H1 (cell line): ENCODE measurements at regions not wholly inside any gene's neighbourhood (a gene's known extent, or its start where the extent isn't known, plus 50 kb on each side); places are given as distances from the start of the nearest gene placed in this dataset.

Source experiments
- CTCF ChIA-PET: fragments of 300-600 bp; sonication (Branson Sonifier 250); formaldehyde crosslinking; loops from one replicate; lab custom pipeline; 2021; ENCODE audit not compliant: partially characterized antibody; lab: Charles Lee
- POLR2A ChIA-PET: fragments of 300-600 bp; sonication (Branson Sonifier 250); formaldehyde crosslinking; loops from one replicate; lab custom pipeline; 2021; ENCODE audit warnings: inconsistent platforms; ENCODE audit not compliant: partially characterized antibody; lab: Charles Lee
- DNase-seq, 2 experiments: peaks; one replicate each; pipeline versions ENCODE4 v3.0.0 to v3.0.0-alpha.2; 2010 to 2022; ENCODE audit warnings: low spot score in 2 of 2, low read depth in 1 of 2, mixed read lengths in 1 of 2
- FAIRE-seq: peaks from 2 replicates; lab custom pipeline; 2011; peaks lifted over from hg19 to GRCh38; lab: Jason Lieb, UNC
- H2AFZ ChIP-seq: 2 replicates; pipeline ENCODE4 v1.8.1; 2012; ENCODE audit warnings: low read length, inconsistent platforms
- H2AK5ac ChIP-seq: 2 replicates; pipeline ENCODE4 v1.6.1; 2013; ENCODE audit warnings: low read depth, low read length
- H2BK120ac ChIP-seq: replicated peaks from 2 replicates; pipeline ENCODE3; 2013; ENCODE audit warnings: low read depth, low read length, inconsistent platforms
- H2BK12ac ChIP-seq: 2 replicates; pipeline ENCODE4 v1.6.1; 2013; ENCODE audit warnings: low read depth, low read length
- H2BK15ac ChIP-seq: 2 replicates; pipeline ENCODE4 v1.6.1; 2013; ENCODE audit warnings: low read length
- H2BK20ac ChIP-seq: 2 replicates; pipeline ENCODE4 v1.6.1; 2013; ENCODE audit warnings: low read length
- H2BK5ac ChIP-seq: 2 replicates; pipeline ENCODE4 v1.6.1; 2013; ENCODE audit warnings: low read depth, low read length
- H3K14ac ChIP-seq: 2 replicates; pipeline ENCODE4 v1.6.1; 2013; ENCODE audit warnings: inconsistent platforms; ENCODE audit not compliant: insufficient read length
- H3K18ac ChIP-seq: 2 replicates; pipeline ENCODE4 v1.6.1; 2013; ENCODE audit warnings: low read length; ENCODE audit errors: extremely low read depth
- H3K23ac ChIP-seq: 2 replicates; pipeline ENCODE4 v1.6.1; 2013; ENCODE audit warnings: inconsistent platforms; ENCODE audit not compliant: insufficient read length
- H3K23me2 ChIP-seq: 2 replicates; pipeline ENCODE4 v1.6.1; 2013; ENCODE audit warnings: low read depth, low read length
- H3K27ac ChIP-seq: 2 replicates; pipeline ENCODE4 v1.6.1; 2011; ENCODE audit warnings: low read depth, low read length, inconsistent platforms
- H3K27me3 ChIP-seq, 4 experiments: replicated peaks in 1 of 4; 1 replicate in 1 of 4; 2 replicates in 3 of 4; pipeline versions ENCODE4 v1.6.1 to v1.8.1; 2011 to 2013; ENCODE audit warnings: low read length in 3 of 4, mild to moderate bottlenecking in 3 of 4, inconsistent platforms in 2 of 4, mixed read lengths in 2 of 4, moderate library complexity in 1 of 4; ENCODE audit not compliant: control insufficient read depth in 3 of 4, insufficient read depth in 3 of 4; ENCODE audit errors: extremely low read depth in 1 of 4
- H3K36me3 ChIP-seq, 4 experiments: 2 replicates each; pipeline versions ENCODE4 v1.6.1 to v1.8.1; 2011 to 2013; ENCODE audit warnings: mild to moderate bottlenecking in 4 of 4, low read length in 3 of 4, moderate library complexity in 2 of 4, control low read depth in 1 of 4, inconsistent platforms in 1 of 4; ENCODE audit not compliant: insufficient read depth in 4 of 4, control insufficient read depth in 2 of 4
- H3K4ac ChIP-seq: replicated peaks from 2 replicates; pipeline ENCODE3; 2013; ENCODE audit warnings: low read length, low read depth, mixed read lengths, inconsistent platforms; ENCODE audit not compliant: insufficient read length
- H3K4me1 ChIP-seq, 4 experiments: replicated peaks in 1 of 4; 1 replicate in 1 of 4; 2 replicates in 3 of 4; pipeline versions ENCODE4 v1.6.1 to v1.8.1; 2011 to 2013; ENCODE audit warnings: low read length in 3 of 4, inconsistent platforms in 2 of 4, mixed read lengths in 1 of 4; ENCODE audit not compliant: insufficient read depth in 4 of 4, control insufficient read depth in 3 of 4
- H3K4me2 ChIP-seq, 2 experiments: 2 replicates each; pipeline versions ENCODE4 v1.6.1 to v1.8.1; 2011 to 2013; ENCODE audit warnings: low read depth in 2 of 2, low read length in 2 of 2, control low read depth in 1 of 2, inconsistent platforms in 1 of 2, mild to moderate bottlenecking in 1 of 2; ENCODE audit not compliant: insufficient read depth in 1 of 2
- H3K4me3 ChIP-seq, 4 experiments: fragments of 200-600, 300-600 bp in 1 of 4; sonication (generic), shearing (Covaris generic), sonication (Bioruptor Twin) in 1 of 4; 2 replicates each; pipeline versions ENCODE4 v1.5.1 to v1.8.1; 2011 to 2016; ENCODE audit warnings: low read length in 4 of 4, low read depth in 3 of 4, control low read depth in 2 of 4, inconsistent platforms in 2 of 4, mild to moderate bottlenecking in 2 of 4, mixed read lengths in 1 of 4, moderate library complexity in 1 of 4; ENCODE audit not compliant: insufficient read depth in 2 of 4; ENCODE audit errors: extremely low read depth in 1 of 4
- H3K56ac ChIP-seq: replicated peaks from 2 replicates; pipeline ENCODE3; 2013; ENCODE audit warnings: low read depth, mild to moderate bottlenecking, mixed read lengths, low read length, inconsistent platforms; ENCODE audit not compliant: insufficient read length
- H3K79me1 ChIP-seq: 2 replicates; pipeline ENCODE4 v1.6.1; 2013; ENCODE audit warnings: low read depth, low read length, control low read depth
- H3K79me2 ChIP-seq, 2 experiments: 2 replicates each; pipeline versions ENCODE4 v1.6.1 to v1.8.1; 2012 to 2013; ENCODE audit warnings: low read length in 2 of 2, mild to moderate bottlenecking in 2 of 2, inconsistent platforms in 1 of 2; ENCODE audit not compliant: insufficient read depth in 2 of 2, control insufficient read depth in 1 of 2
- H3K9ac ChIP-seq, 4 experiments: replicated peaks in 1 of 4; 1 replicate in 1 of 4; 2 replicates in 3 of 4; pipeline versions ENCODE4 v1.6.1 to v1.8.1; 2011 to 2013; ENCODE audit warnings: low read depth in 3 of 4, low read length in 3 of 4, control low read depth in 2 of 4, mild to moderate bottlenecking in 2 of 4, moderate library complexity in 2 of 4, inconsistent platforms in 1 of 4; ENCODE audit errors: extremely low read depth in 1 of 4
- H3K9me3 ChIP-seq, 2 experiments: 2 replicates each; pipeline versions ENCODE4 v1.6.1 to v1.8.1; 2012 to 2013; ENCODE audit warnings: mild to moderate bottlenecking in 2 of 2, moderate library complexity in 2 of 2, control low read depth in 1 of 2, inconsistent platforms in 1 of 2, low read depth in 1 of 2, low read length in 1 of 2, mixed read lengths in 1 of 2; ENCODE audit not compliant: insufficient read depth in 2 of 2
- H4K20me1 ChIP-seq, 2 experiments: replicated peaks in 1 of 2; 2 replicates each; pipeline versions ENCODE3 to v1.8.1; 2011 to 2013; ENCODE audit warnings: inconsistent platforms in 2 of 2, low read length in 2 of 2, mild to moderate bottlenecking in 1 of 2; ENCODE audit not compliant: insufficient read depth in 2 of 2, control insufficient read depth in 1 of 2
- H4K5ac ChIP-seq: 2 replicates; pipeline ENCODE4 v1.6.1; 2013; ENCODE audit warnings: low read length, low read depth, mixed read lengths, inconsistent platforms; ENCODE audit not compliant: insufficient read length
- H4K8ac ChIP-seq: 2 replicates; pipeline ENCODE4 v1.8.0; 2013; ENCODE audit warnings: mild to moderate bottlenecking, moderate library complexity, low read length, inconsistent platforms; ENCODE audit not compliant: insufficient read depth; ENCODE audit errors: extremely low read depth
- H4K91ac ChIP-seq: replicated peaks from 2 replicates; pipeline ENCODE3; 2013; ENCODE audit warnings: low read length, mixed read lengths, inconsistent platforms; ENCODE audit not compliant: insufficient read length
- FOSL1 ChIP-seq: IDR thresholded peaks from 2 replicates; pipeline ENCODE4 v1.6.1; 2011; ENCODE audit warnings: mild to moderate bottlenecking, low read depth, low read length, moderate library complexity; ENCODE audit not compliant: insufficient read depth
- POLR2A ChIP-seq, 2 experiments: IDR thresholded peaks; 1 replicate in 1 of 2; 2 replicates in 1 of 2; pipeline ENCODE4 v1.6.1; 2011; ENCODE audit warnings: low read depth in 2 of 2, low read length in 2 of 2, mild to moderate bottlenecking in 2 of 2; ENCODE audit errors: control extremely low read depth in 1 of 2
- SRF ChIP-seq: IDR thresholded peaks from 2 replicates; pipeline ENCODE4 v1.6.1; 2011; ENCODE audit warnings: mild to moderate bottlenecking, low read depth, low read length, moderate library complexity
- WGBS, 2 experiments: shearing (Covaris generic) in 1 of 2; methylation state at CpG; one replicate each; pipeline versions ENCODE4 v1.1.6 to v1.1.7; 2013 to 2015; ENCODE audit warnings: low lambda C conversion rate in 2 of 2, mixed read lengths in 2 of 2, inconsistent platforms in 1 of 2, low coverage in 1 of 2, missing lambda C conversion rate in 1 of 2; ENCODE audit not compliant: insufficient replicate concordance in 2 of 2, insufficient coverage in 1 of 2, insufficient read length in 1 of 2; ENCODE audit errors: extremely low coverage in 1 of 2, missing lambda C conversion rate in 1 of 2; 5-methylcytosine and 5-hydroxymethylcytosine counted together

DNA sequence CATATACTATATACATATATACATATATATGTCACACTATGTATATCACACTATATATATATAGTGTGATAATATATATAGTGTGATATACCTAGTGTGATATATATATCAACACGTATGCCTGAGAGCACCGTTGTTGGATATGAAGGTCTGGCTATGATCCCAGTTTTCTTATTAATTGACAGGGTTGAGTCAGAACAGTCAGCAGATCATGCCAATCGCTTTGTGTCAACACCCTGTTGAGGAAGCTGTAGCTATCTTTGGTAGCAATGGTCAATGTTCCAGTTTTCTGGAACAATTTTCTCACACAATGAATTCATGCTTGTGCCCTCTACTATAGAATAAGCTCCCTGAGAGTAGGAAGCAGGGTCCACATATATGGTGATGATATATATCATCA, 496.0 kb upstream of the AGA start:
- H3K36me3 ChIP-seq: no peaks in the 10 kb centered on the region
- no peak for TF ChIP-seq SRF
- no peak for TF ChIP-seq FOSL1
- no peak for TF ChIP-seq POLR2A (IDR thresholded peaks at IDR 0.05; ENCODE audit: control extremely low read depth in 1 of 2, low read depth in 2 of 2, low read length in 2 of 2)

More for the DNA sequence above, 496.0 kb upstream of the AGA start:
- Histone ChIP-seq H3K4ac (no peak overlapping the region), H3K4me2 (no peak overlapping the region), H3K27ac (no peak overlapping the region), H2BK5ac (no peak overlapping the region), H4K91ac (no peak overlapping the region), H4K20me1 (no peaks in the 10 kb centered on the region), H4K8ac (no peak overlapping the region), H3K14ac (no peak overlapping the region), H3K4me3 (no peak overlapping the region), H3K79me1 (no peaks in the 10 kb centered on the region), H3K4me1 (peaks cover 0 to 2% (median 0%) of the 10 kb centered on the region in 4 experiments; a peak in 1 of 7 replicates), H2AFZ (no peak overlapping the region), H3K9ac (no peak overlapping the region), H3K23me2 (no peaks in the 10 kb centered on the region), H3K18ac (no peak overlapping the region), H2BK120ac (no peak overlapping the region), H3K23ac (no peak overlapping the region), H4K5ac (no peak overlapping the region), H3K79me2 (no peaks in the 10 kb centered on the region), H2AK5ac (no peak overlapping the region), H2BK20ac (no peak overlapping the region), H3K27me3 (no peaks in the 10 kb centered on the region), H2BK15ac (no peak overlapping the region), H3K9me3 (no peaks in the 10 kb centered on the region), H3K56ac (no peak overlapping the region), H2BK12ac (no peak overlapping the region)
- CTCF ChIA-PET: no interaction called here
- 98% methylated on average over 3 of the region's 3 CpGs; no CpG with 5 or more reads in 1 of the 2 experiments for WGBS, 2 experiments
- FAIRE-seq (no peak), DNase-seq (no peak)
- POLR2A ChIA-PET: no interaction called here
